HepG2 (cell line): ENCODE measurements at regions not wholly inside any gene's neighbourhood (a gene's known extent, or its start where the extent isn't known, plus 50 kb on each side); places are given as distances from the start of the nearest gene placed in this dataset.

Experiments
- ATAC-seq: fragments of 200-7000 bp; cut with Tn5 transposase; 3 replicates; pipeline ENCODE4 v1.9.1; 2020; ENCODE audit warnings: mild to moderate bottlenecking, moderate library complexity
- BruUV-seq: library from RNA; stranded (reverse); fragments of 400-500 nt; replicated peaks from 2 replicates; lab custom pipeline; 2021; lab: Mats Ljungman, UMichigan
- CTCF ChIA-PET: fragments of 300-600 bp; formaldehyde crosslinking; extraction: SDS; loops from one replicate; lab custom pipeline; 2021; ENCODE audit warnings: low total read pairs, inconsistent platforms, low intra/inter-chr PET ratio; lab: Yijun Ruan, JAX
- POLR2A ChIA-PET: fragments of 350-600 bp; sonication (Branson Sonifier 250); formaldehyde crosslinking; loops from one replicate; lab custom pipeline; 2020; ENCODE audit warnings: antibody characterized with exemption, inconsistent platforms; lab: Yijun Ruan, JAX
- DNase-seq: peaks from one replicate; pipeline ENCODE4 v3.0.0-alpha.2; 2015; ENCODE audit warnings: low spot score
- FAIRE-seq: peaks from 3 replicates; lab custom pipeline; 2011; peaks lifted over from hg19 to GRCh38; lab: Jason Lieb, UNC
- H2AFZ ChIP-seq: one replicate; pipeline ENCODE4 v1.6.1; 2011; ENCODE audit warnings: low read length, inconsistent platforms
- H3K27ac ChIP-seq: fragments of 300-600 bp; 3 replicates; pipeline ENCODE4 v1.8.0; 2011; ENCODE audit warnings: mixed run types, mild to moderate bottlenecking, mixed read lengths, low read length, inconsistent platforms; ENCODE audit not compliant: insufficient read depth; ENCODE audit errors: extremely low read length
- H3K27me3 ChIP-seq, 2 experiments: fragments of 200-600 bp in 1 of 2; 2 replicates in 1 of 2; 3 replicates in 1 of 2; pipeline versions ENCODE4 v1.6.0 to v1.8.0; 2011; ENCODE audit warnings: low read length in 2 of 2, mild to moderate bottlenecking in 2 of 2, moderate library complexity in 2 of 2, inconsistent platforms in 1 of 2; ENCODE audit not compliant: insufficient read depth in 2 of 2, control insufficient read depth in 1 of 2
- H3K36me3 ChIP-seq, 2 experiments: fragments of 200-600 bp in 1 of 2; replicated peaks in 1 of 2; 2 replicates in 1 of 2; 3 replicates in 1 of 2; pipeline versions ENCODE4 v1.5.1 to v1.8.0; 2011; ENCODE audit warnings: low read length in 2 of 2, inconsistent platforms in 1 of 2; ENCODE audit not compliant: insufficient read depth in 2 of 2, control insufficient read depth in 1 of 2
- H3K4me1 ChIP-seq: 2 replicates; pipeline ENCODE4 v1.5.1; 2012; ENCODE audit warnings: low read length, inconsistent platforms; ENCODE audit not compliant: insufficient read depth
- H3K4me2 ChIP-seq: 2 replicates; pipeline ENCODE4 v1.6.0; 2011; ENCODE audit warnings: low read depth, low read length, inconsistent platforms
- H3K4me3 ChIP-seq, 3 experiments: fragments of 200-600 bp in 1 of 3; sonication (generic), shearing (Covaris generic) in 1 of 3; replicated peaks in 1 of 3; 2 replicates each; pipeline ENCODE4 v1.5.1; 2011 to 2016; ENCODE audit warnings: low read length in 3 of 3, inconsistent platforms in 2 of 3, low read depth in 2 of 3, mild to moderate bottlenecking in 2 of 3, control low read depth in 1 of 3, mixed read lengths in 1 of 3; ENCODE audit not compliant: insufficient read depth in 1 of 3
- H3K79me2 ChIP-seq: one replicate; pipeline ENCODE4 v1.6.1; 2011; ENCODE audit warnings: low read length, inconsistent platforms; ENCODE audit not compliant: insufficient read depth
- H3K9ac ChIP-seq: 2 replicates; pipeline ENCODE4 v1.6.0; 2011; ENCODE audit warnings: mild to moderate bottlenecking, low read depth, low read length, inconsistent platforms; ENCODE audit not compliant: insufficient read depth
- H3K9me3 ChIP-seq: 2 replicates; pipeline ENCODE4 v1.5.1; 2012; ENCODE audit warnings: mild to moderate bottlenecking, low read length
- H4K20me1 ChIP-seq: 2 replicates; pipeline ENCODE4 v1.6.0; 2011; ENCODE audit warnings: inconsistent platforms, mild to moderate bottlenecking, low read length, moderate library complexity; ENCODE audit not compliant: insufficient read depth
- ARNT2 ChIP-seq: sonication (generic); formaldehyde crosslinking; IDR thresholded peaks from 2 replicates; pipeline ENCODE4 v1.8.0; 2022; ENCODE audit warnings: mild to moderate bottlenecking, low read depth, missing genetic modification reagents, moderate library complexity
- EED ChIP-seq: sonication (generic); formaldehyde crosslinking; IDR thresholded peaks from 2 replicates; pipeline ENCODE4 v1.5.0; 2020; ENCODE audit warnings: mild to moderate bottlenecking, missing genetic modification reagents
- HDAC1 ChIP-seq: sonication (generic); formaldehyde crosslinking; IDR thresholded peaks from 2 replicates; pipeline ENCODE4 v1.5.1; 2020; ENCODE audit warnings: mild to moderate bottlenecking, missing genetic modification reagents
- MATR3 ChIP-seq: sonication (generic); formaldehyde crosslinking; IDR thresholded peaks from 2 replicates; pipeline ENCODE4 v1.4.0; 2020; ENCODE audit warnings: missing genetic modification reagents
- NFIB ChIP-seq: sonication (generic); formaldehyde crosslinking; IDR thresholded peaks from 2 replicates; pipeline ENCODE4 v1.9.0; 2021; ENCODE audit warnings: missing genetic modification reagents, mild to moderate bottlenecking, borderline replicate concordance
- PRMT3 ChIP-seq: sonication (generic); formaldehyde crosslinking; IDR thresholded peaks from 2 replicates; pipeline ENCODE4 v1.8.1; 2022; ENCODE audit warnings: low read depth, mild to moderate bottlenecking, moderate library complexity, missing genetic modification reagents, borderline replicate concordance
- SIN3B ChIP-seq: fragments of 150-350 bp; IDR thresholded peaks from 2 replicates; pipeline ENCODE4 v1.6.1; 2014; ENCODE audit warnings: low read length
- SNRNP70 ChIP-seq: fragments of 200-400 bp; formaldehyde crosslinking; IDR thresholded peaks from 2 replicates; pipeline ENCODE4 v1.6.1; 2017; ENCODE audit warnings: mild to moderate bottlenecking, low read depth, low read length, moderate library complexity
- SP140L ChIP-seq: sonication (generic); formaldehyde crosslinking; IDR thresholded peaks from 2 replicates; pipeline ENCODE4 v1.4.0; 2020; ENCODE audit warnings: missing genetic modification reagents, borderline replicate concordance
- ZNF329 ChIP-seq: sonication (generic); formaldehyde crosslinking; IDR thresholded peaks from 2 replicates; pipeline ENCODE4 v1.9.0; 2021; ENCODE audit warnings: low read depth, mild to moderate bottlenecking, missing genetic modification reagents
- ZNF761 ChIP-seq: sonication (generic); formaldehyde crosslinking; conservative IDR thresholded peaks from 2 replicates; pipeline ENCODE4 v1.4.0; 2020; ENCODE audit warnings: mild to moderate bottlenecking, missing genetic modification reagents
- ZNF775 ChIP-seq: sonication (generic); formaldehyde crosslinking; IDR thresholded peaks from 2 replicates; pipeline ENCODE4 v1.4.0; 2020; ENCODE audit warnings: missing genetic modification reagents, mild to moderate bottlenecking, moderate library complexity, borderline replicate concordance
- ZSCAN9 ChIP-seq: IDR thresholded peaks from 2 replicates; pipeline ENCODE4 v1.6.1; 2016; ENCODE audit warnings: borderline replicate concordance
- WGBS: methylation state at CpG from one replicate; pipeline ENCODE4 v1.1.6; 2017; ENCODE audit warnings: low lambda C conversion rate; 5-methylcytosine and 5-hydroxymethylcytosine counted together
- in situ Hi-C: cut with HindIII; loops from 2 replicates; pipeline ENCODE4 v1.10.0; 2017; ENCODE audit warnings: low pct_unique_long_range_greater_than_20kb; ENCODE audit not compliant: extremely low pct_ligation_motif_present
- intact Hi-C: fragments of 100-400 bp; cut with micrococcal nuclease; formaldehyde crosslinking; loops from one replicate; pipeline ENCODE4 v1.10.0; 2022; ENCODE audit not compliant: unreplicated experiment
- TF ChIP-seq, protein P1 (sequence below): sonication (generic); formaldehyde crosslinking; IDR thresholded peaks from 2 replicates; pipeline ENCODE4 v1.8.1; 2023; ENCODE audit warnings: mild to moderate bottlenecking, missing genetic modification reagents
- TF ChIP-seq, protein P2 (sequence below): sonication (generic); formaldehyde crosslinking; IDR thresholded peaks from 2 replicates; pipeline ENCODE4 v1.4.0; 2020; ENCODE audit warnings: missing genetic modification reagents
- TF ChIP-seq, protein P3 (sequence below): fragments of 450-650 bp; IDR thresholded peaks from 2 replicates; pipeline ENCODE4 v1.6.1; 2017; ENCODE audit warnings: mild to moderate bottlenecking
- TF ChIP-seq, protein P4 (sequence below): sonication (generic); formaldehyde crosslinking; IDR thresholded peaks from 2 replicates; pipeline ENCODE4 v1.8.0; 2022; ENCODE audit warnings: mild to moderate bottlenecking, missing genetic modification reagents; ENCODE audit not compliant: insufficient replicate concordance

DNA sequence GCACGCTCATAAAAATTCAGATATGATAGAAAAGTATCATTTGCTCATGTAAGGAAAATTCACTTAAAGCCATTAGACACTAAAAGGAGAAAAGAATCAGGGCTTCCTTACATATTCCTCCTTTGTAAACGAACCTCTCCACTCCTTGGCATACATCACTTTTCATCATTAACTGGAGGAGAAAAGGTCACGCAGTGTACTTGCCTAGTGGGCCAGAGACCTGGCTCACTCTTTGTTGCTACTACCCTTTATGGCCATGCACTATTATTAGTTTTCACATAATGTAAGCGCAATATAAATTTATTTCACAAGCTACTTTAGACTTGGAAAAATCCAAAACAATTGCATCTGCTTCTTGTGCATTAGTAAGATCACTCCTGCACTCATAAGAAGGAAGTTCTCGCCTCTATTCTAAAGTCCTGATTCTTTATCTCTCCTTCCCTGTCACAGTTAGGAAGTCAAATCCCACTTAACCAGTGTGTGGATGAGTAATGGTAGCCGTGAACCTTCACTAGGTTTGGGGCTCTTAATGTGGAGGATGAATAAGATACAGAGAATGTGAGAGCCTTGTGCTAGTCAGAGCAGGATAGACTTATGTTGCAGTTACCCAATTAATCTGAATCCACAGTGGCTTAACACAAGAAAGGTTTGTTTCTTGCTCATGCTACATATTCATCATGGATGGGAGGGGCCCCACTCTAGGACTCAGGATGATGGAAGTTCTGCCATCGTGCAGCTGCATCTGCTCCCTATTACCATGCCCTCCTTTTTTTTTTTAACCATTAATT is 115.0 kb upstream of the GLS start:
- DNase-seq (no peak), FAIRE-seq (no peak), ATAC-seq (no peak)
- no peaks in the 10 kb centered on the region for H3K4me1 ChIP-seq
- intact Hi-C loops: no loop called here
- H3K4me3 ChIP-seq: no peak overlapping the region
- H3K27me3 ChIP-seq: no peaks in the 10 kb centered on the region
- H2AFZ ChIP-seq: no peak overlapping the region
- no peak for TF ChIP-seq HDAC1 (CRISPR knock-in tag)
- TF ChIP-seq SIN3B: no peak
- no peak for TF ChIP-seq ZNF329 (CRISPR knock-in tag)
- TF ChIP-seq ARNT2: no peak
- no peak for TF ChIP-seq SP140L
- TF ChIP-seq, protein P1, sequence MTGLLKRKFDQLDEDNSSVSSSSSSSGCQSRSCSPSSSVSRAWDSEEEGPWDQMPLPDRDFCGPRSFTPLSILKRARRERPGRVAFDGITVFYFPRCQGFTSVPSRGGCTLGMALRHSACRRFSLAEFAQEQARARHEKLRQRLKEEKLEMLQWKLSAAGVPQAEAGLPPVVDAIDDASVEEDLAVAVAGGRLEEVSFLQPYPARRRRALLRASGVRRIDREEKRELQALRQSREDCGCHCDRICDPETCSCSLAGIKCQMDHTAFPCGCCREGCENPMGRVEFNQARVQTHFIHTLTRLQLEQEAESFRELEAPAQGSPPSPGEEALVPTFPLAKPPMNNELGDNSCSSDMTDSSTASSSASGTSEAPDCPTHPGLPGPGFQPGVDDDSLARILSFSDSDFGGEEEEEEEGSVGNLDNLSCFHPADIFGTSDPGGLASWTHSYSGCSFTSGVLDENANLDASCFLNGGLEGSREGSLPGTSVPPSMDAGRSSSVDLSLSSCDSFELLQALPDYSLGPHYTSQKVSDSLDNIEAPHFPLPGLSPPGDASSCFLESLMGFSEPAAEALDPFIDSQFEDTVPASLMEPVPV (CRISPR knock-in tag): no peak
- no peak for TF ChIP-seq MATR3 (CRISPR knock-in tag)
- TF ChIP-seq, protein P2, sequence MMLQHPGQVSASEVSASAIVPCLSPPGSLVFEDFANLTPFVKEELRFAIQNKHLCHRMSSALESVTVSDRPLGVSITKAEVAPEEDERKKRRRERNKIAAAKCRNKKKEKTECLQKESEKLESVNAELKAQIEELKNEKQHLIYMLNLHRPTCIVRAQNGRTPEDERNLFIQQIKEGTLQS (CRISPR knock-in tag): no peak
- no peak for TF ChIP-seq ZSCAN9 (CRISPR knock-in tag)
- TF ChIP-seq, protein P3, sequence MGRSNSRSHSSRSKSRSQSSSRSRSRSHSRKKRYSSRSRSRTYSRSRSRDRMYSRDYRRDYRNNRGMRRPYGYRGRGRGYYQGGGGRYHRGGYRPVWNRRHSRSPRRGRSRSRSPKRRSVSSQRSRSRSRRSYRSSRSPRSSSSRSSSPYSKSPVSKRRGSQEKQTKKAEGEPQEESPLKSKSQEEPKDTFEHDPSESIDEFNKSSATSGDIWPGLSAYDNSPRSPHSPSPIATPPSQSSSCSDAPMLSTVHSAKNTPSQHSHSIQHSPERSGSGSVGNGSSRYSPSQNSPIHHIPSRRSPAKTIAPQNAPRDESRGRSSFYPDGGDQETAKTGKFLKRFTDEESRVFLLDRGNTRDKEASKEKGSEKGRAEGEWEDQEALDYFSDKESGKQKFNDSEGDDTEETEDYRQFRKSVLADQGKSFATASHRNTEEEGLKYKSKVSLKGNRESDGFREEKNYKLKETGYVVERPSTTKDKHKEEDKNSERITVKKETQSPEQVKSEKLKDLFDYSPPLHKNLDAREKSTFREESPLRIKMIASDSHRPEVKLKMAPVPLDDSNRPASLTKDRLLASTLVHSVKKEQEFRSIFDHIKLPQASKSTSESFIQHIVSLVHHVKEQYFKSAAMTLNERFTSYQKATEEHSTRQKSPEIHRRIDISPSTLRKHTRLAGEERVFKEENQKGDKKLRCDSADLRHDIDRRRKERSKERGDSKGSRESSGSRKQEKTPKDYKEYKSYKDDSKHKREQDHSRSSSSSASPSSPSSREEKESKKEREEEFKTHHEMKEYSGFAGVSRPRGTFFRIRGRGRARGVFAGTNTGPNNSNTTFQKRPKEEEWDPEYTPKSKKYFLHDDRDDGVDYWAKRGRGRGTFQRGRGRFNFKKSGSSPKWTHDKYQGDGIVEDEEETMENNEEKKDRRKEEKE: no peak
- TF ChIP-seq ZNF775 (CRISPR knock-in tag): no peak
- no peak for TF ChIP-seq NFIB (CRISPR knock-in tag)
- no peak for TF ChIP-seq ZNF761
- no peak for TF ChIP-seq EED (CRISPR knock-in tag)
- TF ChIP-seq, protein P4, sequence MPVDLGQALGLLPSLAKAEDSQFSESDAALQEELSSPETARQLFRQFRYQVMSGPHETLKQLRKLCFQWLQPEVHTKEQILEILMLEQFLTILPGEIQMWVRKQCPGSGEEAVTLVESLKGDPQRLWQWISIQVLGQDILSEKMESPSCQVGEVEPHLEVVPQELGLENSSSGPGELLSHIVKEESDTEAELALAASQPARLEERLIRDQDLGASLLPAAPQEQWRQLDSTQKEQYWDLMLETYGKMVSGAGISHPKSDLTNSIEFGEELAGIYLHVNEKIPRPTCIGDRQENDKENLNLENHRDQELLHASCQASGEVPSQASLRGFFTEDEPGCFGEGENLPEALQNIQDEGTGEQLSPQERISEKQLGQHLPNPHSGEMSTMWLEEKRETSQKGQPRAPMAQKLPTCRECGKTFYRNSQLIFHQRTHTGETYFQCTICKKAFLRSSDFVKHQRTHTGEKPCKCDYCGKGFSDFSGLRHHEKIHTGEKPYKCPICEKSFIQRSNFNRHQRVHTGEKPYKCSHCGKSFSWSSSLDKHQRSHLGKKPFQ (CRISPR knock-in tag): no peak
- no peak for TF ChIP-seq PRMT3 (CRISPR knock-in tag)
- no peak for TF ChIP-seq SNRNP70
- H3K27ac ChIP-seq: no peak overlapping the region
- no peaks in the 10 kb centered on the region for H3K9me3 ChIP-seq
- H3K79me2 ChIP-seq: no peaks in the 10 kb centered on the region
- in situ Hi-C loops: no loop called here
- BruUV-seq: no TSS peak
- ChIA-PET POLR2A (no interaction called here), CTCF (no interaction called here)
- no peaks in the 10 kb centered on the region for H3K36me3 ChIP-seq
- 81% methylated on average over 7 of the region's 7 CpGs for WGBS
- H3K4me2 ChIP-seq: no peak overlapping the region
- no peaks in the 10 kb centered on the region for H4K20me1 ChIP-seq
- H3K9ac ChIP-seq: no peak overlapping the region
